ENCODE measurements at regions not wholly inside any gene's neighbourhood (a gene's known extent, or its start where the extent isn't known, plus 50 kb on each side); places are given as distances from the start of the nearest gene placed in this dataset.

- no peak for TF ChIP-seq CTCF (IDR thresholded peaks at IDR 0.05; ENCODE audit: low read depth, low read length)
- no peak for TF ChIP-seq EZH2phosphoT487 (IDR thresholded peaks at IDR 0.05; ENCODE audit: low read depth)
- H3K27ac ChIP-seq (ENCODE audit: low read length), result no peak overlapping the region
- H3K4me1 ChIP-seq (ENCODE audit: low read length), result no peaks in the 10 kb centered on the region
- 0 out of 2 replicates have a peak, but pooled peaks cover 3% of the 10 kb centered on the region for H3K9me3 ChIP-seq (ENCODE audit: insufficient read depth, low read length)
- H2AFZ ChIP-seq (ENCODE audit: low read depth, low read length), result no peak overlapping the region
- no peak overlapping the region for H3K4me2 ChIP-seq (ENCODE audit: low read length)
- H3K4me3 ChIP-seq (ENCODE audit: low read length), result no peak overlapping the region
- no peaks in the 10 kb centered on the region for H3K79me2 ChIP-seq (ENCODE audit: low read length)
- no peaks in the 10 kb centered on the region for H3K36me3 ChIP-seq (replicated peaks; ENCODE audit: low read depth, low read length)
- no peak overlapping the region for H3K9ac ChIP-seq (ENCODE audit: low read length)
- peaks cover 22% of the 10 kb centered on the region for H3K27me3 ChIP-seq (ENCODE audit: low read depth, low read length)
- no peaks in the 10 kb centered on the region for H4K20me1 ChIP-seq (ENCODE audit: insufficient read depth, low read length)
These were observed 379.1 kb downstream of the RAPGEF2 start for GRCh38 chr4:159481936-159482335.

GRCh38 chr4:159483110-159483781 is 380.4 kb downstream of the RAPGEF2 start:
- no peaks in the 10 kb centered on the region for H3K36me3 ChIP-seq (replicated peaks; ENCODE audit: low read depth, low read length)
- TF ChIP-seq EZH2phosphoT487 (IDR thresholded peaks at IDR 0.05; ENCODE audit: low read depth) (no peak), CTCF (IDR thresholded peaks at IDR 0.05; ENCODE audit: low read depth, low read length) (no peak)
- peaks cover 4% of the 10 kb centered on the region; the same call in 1 of the 2 replicates for H3K4me1 ChIP-seq (ENCODE audit: low read length)
- H2AFZ ChIP-seq (ENCODE audit: low read depth, low read length), result no peak overlapping the region
- H3K4me3 ChIP-seq (ENCODE audit: low read length), result no peak overlapping the region
- no peaks in the 10 kb centered on the region for H4K20me1 ChIP-seq (ENCODE audit: insufficient read depth, low read length)
- no peak overlapping the region for H3K27ac ChIP-seq (ENCODE audit: low read length)
- H3K9ac ChIP-seq (ENCODE audit: low read length), result no peak overlapping the region
- peaks cover 22% of the 10 kb centered on the region for H3K27me3 ChIP-seq (ENCODE audit: low read depth, low read length)
- H3K4me2 ChIP-seq (ENCODE audit: low read length), result no peak overlapping the region
- H3K79me2 ChIP-seq (ENCODE audit: low read length), result no peaks in the 10 kb centered on the region
- no peaks in the 10 kb centered on the region for H3K9me3 ChIP-seq (ENCODE audit: insufficient read depth, low read length)

- H3K79me2 ChIP-seq (ENCODE audit: low read length), result no peaks in the 10 kb centered on the region
- H3K4me1 ChIP-seq (ENCODE audit: low read length), result peaks cover 4% of the 10 kb centered on the region; the same call in 1 of the 2 replicates
- no peak overlapping the region for H3K4me2 ChIP-seq (ENCODE audit: low read length)
- no peak overlapping the region for H3K27ac ChIP-seq (ENCODE audit: low read length)
- peaks cover 28% of the 10 kb centered on the region for H3K27me3 ChIP-seq (ENCODE audit: low read depth, low read length)
- H3K36me3 ChIP-seq (replicated peaks; ENCODE audit: low read depth, low read length), result no peaks in the 10 kb centered on the region
- no peak overlapping the region for H3K9ac ChIP-seq (ENCODE audit: low read length)
- no peaks in the 10 kb centered on the region for H3K9me3 ChIP-seq (ENCODE audit: insufficient read depth, low read length)
- no peak overlapping the region for H3K4me3 ChIP-seq (ENCODE audit: low read length)
- TF ChIP-seq EZH2phosphoT487 (IDR thresholded peaks at IDR 0.05; ENCODE audit: low read depth) (no peak), CTCF (IDR thresholded peaks at IDR 0.05; ENCODE audit: low read depth, low read length) (no peak)
- H4K20me1 ChIP-seq (ENCODE audit: insufficient read depth, low read length), result no peaks in the 10 kb centered on the region
- no peak overlapping the region for H2AFZ ChIP-seq (ENCODE audit: low read depth, low read length)
These were observed 381.2 kb downstream of the RAPGEF2 start for GRCh38 chr4:159483782-159484741.

- no peaks in the 10 kb centered on the region for H3K36me3 ChIP-seq (replicated peaks; ENCODE audit: low read depth, low read length)
- no peak overlapping the region for H3K27ac ChIP-seq (ENCODE audit: low read length)
- no peak for TF ChIP-seq EZH2phosphoT487 (IDR thresholded peaks at IDR 0.05; ENCODE audit: low read depth)
- TF ChIP-seq CTCF (IDR thresholded peaks at IDR 0.05; ENCODE audit: low read depth, low read length), result no peak
- H4K20me1 ChIP-seq (ENCODE audit: insufficient read depth, low read length), result no peaks in the 10 kb centered on the region
- no peak overlapping the region for H3K4me3 ChIP-seq (ENCODE audit: low read length)
- no peaks in the 10 kb centered on the region for H3K9me3 ChIP-seq (ENCODE audit: insufficient read depth, low read length)
- H3K9ac ChIP-seq (ENCODE audit: low read length), result no peak overlapping the region
- no peak overlapping the region for H2AFZ ChIP-seq (ENCODE audit: low read depth, low read length)
- H3K27me3 ChIP-seq (ENCODE audit: low read depth, low read length), result peaks cover 28% of the 10 kb centered on the region
- H3K79me2 ChIP-seq (ENCODE audit: low read length), result no peaks in the 10 kb centered on the region
- peaks cover 4% of the 10 kb centered on the region; the same call in 1 of the 2 replicates for H3K4me1 ChIP-seq (ENCODE audit: low read length)
- no peak overlapping the region for H3K4me2 ChIP-seq (ENCODE audit: low read length)
These were observed 382.0 kb downstream of the RAPGEF2 start for GRCh38 chr4:159484864-159485263.

Data from OCI-LY3 (cell line).